Tongue (tissue), 1 donor: ENCODE measurements at regions not wholly inside any gene's neighbourhood (a gene's known extent, or its start where the extent isn't known, plus 50 kb on each side); places are given as distances from the start of the nearest gene placed in this dataset.
"Not testable (repeated sequence)": the region's sequence is repeated elsewhere in the genome, so short reads cannot be mapped to it uniquely, and the experiment has no call there.

Source experiments
- DNase-seq: peaks from one replicate; pipeline ENCODE4 v3.0.0-alpha.2; 2015

- no peak for DNase-seq
These were observed 128.1 kb upstream of the NUDT12 start for GRCh38 chr5:103690676-103691075.

- no peak for DNase-seq
These were observed 117.3 kb upstream of the NUDT12 start for GRCh38 chr5:103679873-103680272.

- DNase-seq = not testable (repeated sequence)
These were observed 113.6 kb upstream of the NUDT12 start for GRCh38 chr5:103676198-103676597.

GRCh38 chr5:103674739-103675138 is 112.2 kb upstream of the NUDT12 start:
- peak; percentile 12 for DNase-seq

- DNase-seq = peak; percentile 57
These were observed 111.7 kb upstream of the NUDT12 start for GRCh38 chr5:103674251-103674650.

- no peak for DNase-seq
These were observed 107.0 kb upstream of the NUDT12 start for GRCh38 chr5:103669615-103670014.

GRCh38 chr5:103668281-103668680 is 105.7 kb upstream of the NUDT12 start:
- DNase-seq = no peak

GRCh38 chr5:103667068-103667467 is 104.5 kb upstream of the NUDT12 start:
- DNase-seq = no peak

GRCh38 chr5:103657301-103657700 is 94.7 kb upstream of the NUDT12 start:
- no peak for DNase-seq

- no peak for DNase-seq
These were observed 85.5 kb upstream of the NUDT12 start for GRCh38 chr5:103648086-103648485.

- no peak for DNase-seq
These were observed 84.4 kb upstream of the NUDT12 start for GRCh38 chr5:103646698-103647614.

- DNase-seq = no peak
These were observed 83.2 kb upstream of the NUDT12 start for GRCh38 chr5:103645816-103646215.

- no peak for DNase-seq
These were observed 76.4 kb upstream of the NUDT12 start for GRCh38 chr5:103638979-103639378.

- DNase-seq = no peak
These were observed 62.1 kb upstream of the NUDT12 start for GRCh38 chr5:103624675-103625074.

GRCh38 chr5:103624035-103624480 is 61.5 kb upstream of the NUDT12 start:
- DNase-seq = peak; percentile 10

- DNase-seq = no peak
These were observed 60.8 kb upstream of the NUDT12 start for GRCh38 chr5:103623425-103623824.

GRCh38 chr5:103621548-103621930 is 59.0 kb upstream of the NUDT12 start:
- no peak for DNase-seq

- no peak for DNase-seq
These were observed 58.4 kb upstream of the NUDT12 start for GRCh38 chr5:103620851-103621547.

GRCh38 chr5:103617913-103618312 is 55.3 kb upstream of the NUDT12 start:
- no peak for DNase-seq

- no peak for DNase-seq
These were observed 54.5 kb upstream of the NUDT12 start for GRCh38 chr5:103617090-103617489.

- no peak for DNase-seq
These were observed 50.0 kb upstream of the NUDT12 start for GRCh38 chr5:103612545-103612944.
